ENCODE measurements at regions not wholly inside any gene's neighbourhood (a gene's known extent, or its start where the extent isn't known, plus 50 kb on each side); places are given as distances from the start of the nearest gene placed in this dataset.
"Not testable (repeated sequence)": the region's sequence is repeated elsewhere in the genome, so short reads cannot be mapped to it uniquely, and the experiment has no call there.

GRCh38 chr2:240240781-240241180 is 100.3 kb upstream of the OTOS start:
- TF ChIP-seq CTCF (IDR thresholded peaks at IDR 0.05), result no peak
- no peak for DNase-seq (ENCODE audit: low spot score)
- no peak for ATAC-seq (ENCODE audit: low FRiP score)

GRCh38 chr2:240241572-240241971 is 101.1 kb upstream of the OTOS start:
- TF ChIP-seq CTCF (IDR thresholded peaks at IDR 0.05), result no peak
- no peak for ATAC-seq (ENCODE audit: low FRiP score)
- DNase-seq (ENCODE audit: low spot score), result no peak

GRCh38 chr2:240243049-240243448 is 102.6 kb upstream of the OTOS start:
- not testable (repeated sequence) for ATAC-seq (ENCODE audit: low FRiP score); DNase-seq (ENCODE audit: low spot score)

DNA sequence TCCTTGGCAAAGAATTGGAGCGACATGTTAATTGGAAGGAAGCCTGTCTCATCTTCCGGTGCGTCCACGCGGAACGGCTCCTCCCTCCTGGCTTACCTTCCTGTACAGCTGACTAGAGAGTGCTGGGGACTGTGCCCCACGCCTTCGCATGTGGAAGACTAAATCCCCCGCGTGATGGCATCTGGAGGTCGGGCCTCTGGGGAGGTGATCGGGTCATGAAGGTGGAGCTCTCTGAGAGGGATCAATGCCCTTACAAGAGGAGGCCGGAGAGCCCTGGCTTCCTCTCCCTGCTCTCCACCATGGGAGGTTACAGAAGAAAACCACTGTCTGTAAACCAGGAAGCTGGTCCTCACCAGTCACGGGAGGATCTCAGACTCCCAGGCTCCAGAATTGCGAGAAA is 104.1 kb upstream of the OTOS start:
- TF ChIP-seq CTCF (IDR thresholded peaks at IDR 0.05), result no peak
- ATAC-seq (ENCODE audit: low FRiP score) (no peak), DNase-seq (ENCODE audit: low spot score) (no peak)

GRCh38 chr2:240245184-240245583 is 104.7 kb upstream of the OTOS start:
- ATAC-seq (ENCODE audit: low FRiP score) (no peak), DNase-seq (ENCODE audit: low spot score) (no peak)
- TF ChIP-seq CTCF (IDR thresholded peaks at IDR 0.05), result no peak

- DNase-seq (ENCODE audit: low spot score) (no peak), ATAC-seq (ENCODE audit: low FRiP score) (no peak)
- TF ChIP-seq CTCF (IDR thresholded peaks at IDR 0.05), result no peak
Observed at GRCh38 chr2:240245706-240246105, 105.2 kb upstream of the OTOS start.

- TF ChIP-seq CTCF (IDR thresholded peaks at IDR 0.05), result no peak
- no peak for DNase-seq (ENCODE audit: low spot score)
- no peak for ATAC-seq (ENCODE audit: low FRiP score)
Observed at GRCh38 chr2:240246173-240246820, 105.8 kb upstream of the OTOS start.

All from omental fat pad (tissue), 3 donors.